HFF-Myc (cell line): ENCODE measurements at regions not wholly inside any gene's neighbourhood (a gene's known extent, or its start where the extent isn't known, plus 50 kb on each side); places are given as distances from the start of the nearest gene placed in this dataset.

Experiments used
- DNase-seq: peaks from one replicate; pipeline ENCODE4 v3.0.0-alpha.2; 2011; ENCODE audit warnings: low read depth; ENCODE audit errors: extremely low read depth
- H3K4me3 ChIP-seq: replicated peaks from 2 replicates; pipeline ENCODE4 v1.5.1; 2011; ENCODE audit warnings: low read depth, mild to moderate bottlenecking, control low read depth, low read length
- CTCF ChIP-seq: IDR thresholded peaks from 2 replicates; pipeline ENCODE4 v1.5.1; 2012; ENCODE audit warnings: mild to moderate bottlenecking, low read depth, low read length, control low read depth; ENCODE audit errors: missing control alignments

GRCh38 chr2:121121661-121122060 is 163.3 kb downstream of the TFCP2L1 start:
- DNase-seq, result no peak
- no peak for TF ChIP-seq CTCF

GRCh38 chr2:121123268-121123667 is 161.7 kb downstream of the TFCP2L1 start:
- TF ChIP-seq CTCF, result no peak
- no peak overlapping the region for H3K4me3 ChIP-seq
- no peak for DNase-seq

More at GRCh38 chr2:121121661-121122060, 163.3 kb downstream of the TFCP2L1 start:
- H3K4me3 ChIP-seq, result no peak overlapping the region

GRCh38 chr2:121124330-121124729 is 160.7 kb downstream of the TFCP2L1 start:
- no peak for TF ChIP-seq CTCF
- H3K4me3 ChIP-seq, result no peak overlapping the region
- no peak for DNase-seq

GRCh38 chr2:121125350-121125749 is 159.7 kb downstream of the TFCP2L1 start:
- no peak overlapping the region for H3K4me3 ChIP-seq
- DNase-seq, result no peak
- no peak for TF ChIP-seq CTCF

GRCh38 chr2:121128741-121129659 is 156.0 kb downstream of the TFCP2L1 start:
- peak; percentile 3 for DNase-seq
- H3K4me3 ChIP-seq, result no peak overlapping the region
- peak; percentile 67 for TF ChIP-seq CTCF

- DNase-seq, result no peak
- H3K4me3 ChIP-seq, result no peak overlapping the region
- TF ChIP-seq CTCF, result no peak
Measured at GRCh38 chr2:121129692-121130091, 155.3 kb downstream of the TFCP2L1 start.
